ENCODE measurements at regions not wholly inside any gene's neighbourhood (a gene's known extent, or its start where the extent isn't known, plus 50 kb on each side); places are given as distances from the start of the nearest gene placed in this dataset.

DNA sequence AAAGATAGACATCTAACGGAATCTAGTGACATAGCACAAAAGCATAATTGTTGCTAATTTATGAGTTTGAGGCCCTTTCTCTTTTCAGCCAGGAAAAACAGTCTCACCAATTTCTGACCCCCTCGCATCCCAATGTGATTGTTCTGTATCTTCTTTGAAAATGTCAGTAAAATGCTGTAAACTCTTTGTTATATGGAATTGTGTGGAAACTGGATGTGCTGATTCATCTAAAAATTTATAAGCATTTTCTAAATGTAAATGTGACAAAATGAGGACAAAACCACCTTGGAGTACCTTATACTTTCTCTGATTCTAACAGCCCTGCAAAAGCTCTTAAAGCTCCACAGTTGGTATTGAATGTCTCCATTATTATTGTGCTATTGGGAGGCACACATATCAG lies 70.9 kb upstream of the MME start:
- peaks cover 13% of the 10 kb centered on the region for H3K27me3 Mint-ChIP-seq (ENCODE audit: low read depth)
- H3K4me3 Mint-ChIP-seq: no peak overlapping the region
- no peaks in the 10 kb centered on the region for H3K36me3 Mint-ChIP-seq (ENCODE audit: low read depth)
- H3K4me1 Mint-ChIP-seq: no peaks in the 10 kb centered on the region
- H3K27ac Mint-ChIP-seq: no peak overlapping the region
- TF ChIP-seq, protein P1, sequence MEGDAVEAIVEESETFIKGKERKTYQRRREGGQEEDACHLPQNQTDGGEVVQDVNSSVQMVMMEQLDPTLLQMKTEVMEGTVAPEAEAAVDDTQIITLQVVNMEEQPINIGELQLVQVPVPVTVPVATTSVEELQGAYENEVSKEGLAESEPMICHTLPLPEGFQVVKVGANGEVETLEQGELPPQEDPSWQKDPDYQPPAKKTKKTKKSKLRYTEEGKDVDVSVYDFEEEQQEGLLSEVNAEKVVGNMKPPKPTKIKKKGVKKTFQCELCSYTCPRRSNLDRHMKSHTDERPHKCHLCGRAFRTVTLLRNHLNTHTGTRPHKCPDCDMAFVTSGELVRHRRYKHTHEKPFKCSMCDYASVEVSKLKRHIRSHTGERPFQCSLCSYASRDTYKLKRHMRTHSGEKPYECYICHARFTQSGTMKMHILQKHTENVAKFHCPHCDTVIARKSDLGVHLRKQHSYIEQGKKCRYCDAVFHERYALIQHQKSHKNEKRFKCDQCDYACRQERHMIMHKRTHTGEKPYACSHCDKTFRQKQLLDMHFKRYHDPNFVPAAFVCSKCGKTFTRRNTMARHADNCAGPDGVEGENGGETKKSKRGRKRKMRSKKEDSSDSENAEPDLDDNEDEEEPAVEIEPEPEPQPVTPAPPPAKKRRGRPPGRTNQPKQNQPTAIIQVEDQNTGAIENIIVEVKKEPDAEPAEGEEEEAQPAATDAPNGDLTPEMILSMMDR (IDR thresholded peaks at IDR 0.05; ENCODE audit: unreplicated experiment in 3 of 3): no peak
- peaks cover 1% of the 10 kb centered on the region for H3K9me3 Mint-ChIP-seq

DNA sequence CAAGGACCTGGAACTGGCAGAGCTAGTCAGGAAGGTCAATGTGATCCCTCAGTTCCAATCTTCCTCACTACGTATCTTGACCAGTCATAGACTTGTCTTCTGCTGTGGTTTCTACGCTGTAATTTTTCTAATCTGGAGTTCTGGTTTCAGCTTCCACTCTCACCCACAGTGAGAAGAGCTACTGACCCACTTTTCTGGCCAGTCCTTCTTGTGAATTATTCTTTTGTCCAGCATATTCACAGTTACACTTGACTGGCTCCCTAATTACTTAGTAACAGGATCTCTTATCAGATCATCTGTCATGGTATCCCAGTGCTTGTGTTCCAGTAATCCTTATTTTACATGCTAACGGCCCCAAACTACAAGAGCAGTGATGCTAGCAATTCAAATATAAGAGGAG lies 72.4 kb upstream of the MME start:
- peaks cover 13% of the 10 kb centered on the region for H3K27me3 Mint-ChIP-seq (ENCODE audit: low read depth)
- no peaks in the 10 kb centered on the region for H3K4me1 Mint-ChIP-seq
- H3K4me3 Mint-ChIP-seq: no peak overlapping the region
- H3K36me3 Mint-ChIP-seq (ENCODE audit: low read depth): peaks cover 3% of the 10 kb centered on the region
- H3K9me3 Mint-ChIP-seq: peaks cover 7% of the 10 kb centered on the region
- TF ChIP-seq, protein P1 (IDR thresholded peaks at IDR 0.05; ENCODE audit: unreplicated experiment in 3 of 3): no peak
- H3K27ac Mint-ChIP-seq: no peak overlapping the region

DNA sequence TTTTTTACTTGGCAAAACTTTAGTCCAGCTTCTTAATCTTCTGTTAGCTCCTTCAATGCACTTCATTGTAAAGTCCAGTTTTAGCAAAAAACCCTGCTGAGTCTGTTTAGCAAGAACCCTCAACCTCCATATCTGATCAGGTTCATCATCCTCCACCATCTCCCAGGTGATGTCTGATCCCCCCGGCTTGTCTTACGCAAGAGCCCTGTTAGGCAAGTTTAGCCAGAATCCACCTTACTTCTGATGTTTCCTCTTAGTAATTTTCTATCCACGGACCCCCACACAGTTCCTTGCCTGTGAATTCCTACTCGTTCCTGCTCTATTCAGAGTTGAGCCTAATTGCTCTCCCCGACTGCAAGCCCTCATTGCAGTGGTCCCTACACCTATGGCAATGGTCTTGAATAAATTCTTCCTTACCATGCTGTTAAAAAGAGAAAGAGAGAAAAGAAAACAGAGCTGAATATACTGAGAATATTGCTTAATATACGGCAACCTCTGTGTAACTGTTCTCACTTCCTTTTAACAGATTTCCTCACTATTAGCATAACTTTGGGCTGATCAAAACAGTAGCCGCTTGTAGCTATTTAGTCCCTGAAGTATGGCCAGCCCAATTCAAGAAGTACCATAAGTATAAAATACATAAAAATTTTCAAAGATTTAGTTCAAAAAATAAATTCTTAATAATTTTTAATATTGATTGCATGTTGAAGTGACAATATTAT lies 78.7 kb upstream of the MME start:
- peaks cover 3% of the 10 kb centered on the region for H3K36me3 Mint-ChIP-seq (ENCODE audit: low read depth)
- H3K9me3 Mint-ChIP-seq: peaks cover 7% of the 10 kb centered on the region
- H3K27ac Mint-ChIP-seq: no peak overlapping the region
- no peaks in the 10 kb centered on the region for H3K4me1 Mint-ChIP-seq
- peaks cover 5% of the 10 kb centered on the region for H3K27me3 Mint-ChIP-seq (ENCODE audit: low read depth)
- no peak overlapping the region for H3K4me3 Mint-ChIP-seq
- TF ChIP-seq, protein P1 (IDR thresholded peaks at IDR 0.05; ENCODE audit: unreplicated experiment in 3 of 3): no peak

DNA sequence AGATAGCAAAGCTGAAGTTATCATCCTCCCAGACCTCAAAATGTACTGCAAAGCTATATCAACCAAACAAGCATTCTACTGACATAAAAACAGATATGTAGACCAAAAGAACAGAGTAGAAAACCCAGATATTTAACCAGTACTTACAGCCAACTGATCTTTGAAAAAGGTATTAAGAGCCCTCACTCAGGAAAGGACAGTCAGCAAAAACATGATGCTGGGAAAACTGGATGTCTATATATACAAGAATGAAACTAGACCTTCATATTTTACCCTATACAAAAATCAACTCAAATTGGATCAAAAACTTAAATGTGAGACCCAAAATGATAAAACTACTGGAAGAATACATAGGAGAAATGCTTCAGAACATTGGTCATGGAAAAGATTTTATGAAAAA lies 87.5 kb upstream of the MME start:
- Mint-ChIP-seq H3K4me1 (no peaks in the 10 kb centered on the region), H3K36me3 (ENCODE audit: low read depth) (no peaks in the 10 kb centered on the region), H3K9me3 (peaks cover 10% of the 10 kb centered on the region), H3K27ac (no peak overlapping the region), H3K27me3 (ENCODE audit: low read depth) (no peaks in the 10 kb centered on the region), H3K4me3 (no peak overlapping the region)
- TF ChIP-seq, protein P1 (IDR thresholded peaks at IDR 0.05; ENCODE audit: unreplicated experiment in 3 of 3): no peak

DNA sequence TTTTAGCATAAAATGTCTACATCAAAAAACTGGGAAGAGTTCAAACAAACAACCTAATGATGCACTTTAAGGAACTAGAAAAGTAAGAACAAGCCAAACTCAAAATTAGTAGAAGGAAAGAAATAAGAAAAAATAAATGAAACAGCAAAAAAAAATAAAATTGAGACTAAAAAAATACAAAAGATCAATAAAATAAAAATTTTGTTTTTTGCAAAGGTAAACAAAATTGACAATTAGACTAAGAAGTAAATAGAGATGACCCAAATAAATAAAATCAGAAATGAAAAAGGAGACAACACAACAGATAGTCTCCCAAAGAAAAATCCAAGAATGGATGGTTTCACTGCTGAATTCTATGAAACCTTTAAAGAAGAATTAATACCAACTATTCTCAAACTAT lies 89.6 kb upstream of the MME start:
- H3K27ac Mint-ChIP-seq: no peak overlapping the region
- no peaks in the 10 kb centered on the region for H3K4me1 Mint-ChIP-seq
- H3K36me3 Mint-ChIP-seq (ENCODE audit: low read depth): no peaks in the 10 kb centered on the region
- TF ChIP-seq, protein P1 (IDR thresholded peaks at IDR 0.05; ENCODE audit: unreplicated experiment in 3 of 3): no peak
- H3K27me3 Mint-ChIP-seq (ENCODE audit: low read depth): no peaks in the 10 kb centered on the region
- peaks cover 10% of the 10 kb centered on the region for H3K9me3 Mint-ChIP-seq
- no peak overlapping the region for H3K4me3 Mint-ChIP-seq

DNA sequence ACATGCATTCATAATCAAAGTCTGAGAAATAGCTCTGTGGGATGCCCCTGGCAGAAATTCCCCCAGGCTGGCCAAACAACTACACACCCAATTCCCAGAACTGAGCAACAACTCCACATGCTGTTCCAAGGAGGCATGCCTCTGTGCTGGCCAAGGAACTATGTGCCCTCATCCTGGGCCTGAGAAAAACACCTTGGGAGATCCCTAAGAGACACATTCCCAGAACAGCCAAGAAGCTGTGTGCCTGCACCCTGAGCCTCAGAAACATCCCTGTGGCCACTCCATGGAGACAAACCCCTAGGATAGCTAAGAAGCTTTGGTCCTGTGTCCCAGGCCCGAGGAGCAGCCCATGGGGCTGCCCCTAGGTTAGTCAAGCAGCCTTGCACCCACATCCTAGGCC lies 92.3 kb upstream of the MME start:
- Mint-ChIP-seq H3K36me3 (ENCODE audit: low read depth) (no peaks in the 10 kb centered on the region), H3K4me3 (no peak overlapping the region), H3K27ac (no peak overlapping the region), H3K4me1 (no peaks in the 10 kb centered on the region), H3K9me3 (peaks cover 10% of the 10 kb centered on the region), H3K27me3 (ENCODE audit: low read depth) (peaks cover 4% of the 10 kb centered on the region)
- TF ChIP-seq, protein P1 (IDR thresholded peaks at IDR 0.05; ENCODE audit: unreplicated experiment in 3 of 3): no peak

Data from nephron (organoid).